NT2/D1 (cell line): ENCODE measurements at regions not wholly inside any gene's neighbourhood (a gene's known extent, or its start where the extent isn't known, plus 50 kb on each side); places are given as distances from the start of the nearest gene placed in this dataset.

Experiments
- DNase-seq: peaks from one replicate; pipeline ENCODE4 v3.0.0-alpha.2; 2011; ENCODE audit warnings: low read depth, low spot score
- H3K27me3 ChIP-seq: 2 replicates; pipeline ENCODE4 v1.6.0; 2011; ENCODE audit warnings: mild to moderate bottlenecking; ENCODE audit not compliant: insufficient read length, insufficient read depth
- H3K36me3 ChIP-seq: 2 replicates; pipeline ENCODE4 v1.6.1; 2011; ENCODE audit warnings: mild to moderate bottlenecking, low read length, mixed read lengths; ENCODE audit not compliant: insufficient read depth, insufficient read length
- H3K4me1 ChIP-seq: 2 replicates; pipeline ENCODE4 v1.5.1; 2011; ENCODE audit not compliant: insufficient read depth, insufficient read length
- H3K4me3 ChIP-seq: 2 replicates; pipeline ENCODE4 v1.5.1; 2011; ENCODE audit warnings: low read depth; ENCODE audit not compliant: insufficient read length
- H3K9ac ChIP-seq: 2 replicates; pipeline ENCODE4 v1.6.0; 2011; ENCODE audit warnings: low read depth; ENCODE audit not compliant: insufficient read length
- H3K9me3 ChIP-seq: 2 replicates; pipeline ENCODE4 v1.5.1; 2011; ENCODE audit warnings: mild to moderate bottlenecking, low read length; ENCODE audit not compliant: insufficient read depth
- SUZ12 ChIP-seq: IDR thresholded peaks from 2 replicates; pipeline ENCODE4 v1.6.1; 2011; ENCODE audit not compliant: insufficient read length, insufficient read depth; ENCODE audit errors: extremely low read depth
- YY1 ChIP-seq: IDR thresholded peaks from 2 replicates; pipeline ENCODE4 v1.6.1; 2011; ENCODE audit not compliant: insufficient read length, insufficient read depth
- ZNF274 ChIP-seq: IDR thresholded peaks from 2 replicates; pipeline ENCODE4 v1.6.1; 2011; ENCODE audit warnings: mild to moderate bottlenecking, low read depth, low read length

DNA sequence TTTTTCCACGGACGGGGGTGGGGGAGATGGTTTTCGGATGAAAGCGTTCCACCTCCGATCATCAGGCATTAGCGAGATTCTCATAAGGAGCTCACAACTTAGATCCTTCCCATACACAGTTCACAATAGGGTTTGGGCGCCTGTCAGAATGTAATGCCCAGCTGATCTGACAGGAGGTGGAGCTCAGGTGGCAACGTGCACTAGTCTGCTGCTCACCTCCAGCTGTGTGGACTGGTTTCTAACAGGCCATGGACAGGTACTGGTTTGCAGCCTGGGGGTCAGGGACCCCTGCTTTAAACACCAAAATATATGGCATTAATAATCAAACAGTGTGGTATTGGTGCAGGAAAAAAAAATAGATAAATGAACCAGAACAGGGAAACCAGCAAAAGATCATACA is 157.5 kb upstream of the NLRP1 start:
- H3K27me3 ChIP-seq: no peaks in the 10 kb centered on the region

DNA sequence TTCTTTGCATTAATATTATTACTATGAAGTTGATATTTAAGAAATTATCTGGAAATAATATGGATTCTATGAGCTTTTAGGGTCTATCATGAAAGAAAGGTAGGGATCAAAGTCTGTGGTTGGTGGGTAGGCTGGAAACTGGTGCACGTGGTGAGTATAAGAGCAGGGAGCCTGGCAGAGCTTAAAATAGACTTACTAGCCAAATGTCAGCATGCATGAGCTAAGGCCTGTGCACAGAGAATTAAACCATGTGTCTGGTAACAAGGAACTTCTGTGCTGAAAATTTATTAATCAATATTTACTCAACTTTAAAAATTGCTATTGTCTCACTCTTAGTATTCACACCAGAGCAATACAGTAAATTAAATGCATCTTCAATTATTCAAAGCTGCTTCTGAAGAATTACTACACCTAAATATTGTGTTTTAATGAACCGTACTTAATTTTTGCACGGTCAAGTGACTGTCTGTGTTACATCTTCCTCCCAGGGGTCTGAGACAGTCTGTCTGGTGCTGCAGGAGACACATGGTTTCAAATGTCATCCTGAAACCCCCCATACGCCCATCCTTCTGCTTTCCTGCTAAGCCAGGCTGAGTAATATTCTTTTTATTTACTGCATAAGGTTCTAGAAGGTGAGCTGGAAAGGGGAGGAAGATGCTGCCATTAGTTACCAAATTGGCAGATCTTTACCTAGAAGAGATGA is 161.0 kb upstream of the NLRP1 start:
- no peak overlapping the region for H3K9ac ChIP-seq
- H3K36me3 ChIP-seq: no peaks in the 10 kb centered on the region
- TF ChIP-seq SUZ12 (no peak), YY1 (no peak), ZNF274 (no peak)
- no peak overlapping the region for H3K4me3 ChIP-seq
- peaks cover 2% of the 10 kb centered on the region for H3K4me1 ChIP-seq
- no peak for DNase-seq
- no peaks in the 10 kb centered on the region for H3K27me3 ChIP-seq
- H3K9me3 ChIP-seq: no peaks in the 10 kb centered on the region

More for the DNA sequence above, 157.5 kb upstream of the NLRP1 start:
- Histone ChIP-seq H3K36me3 (no peaks in the 10 kb centered on the region), H3K4me1 (peaks cover 2% of the 10 kb centered on the region), H3K4me3 (no peak overlapping the region), H3K9me3 (no peaks in the 10 kb centered on the region), H3K9ac (no peak overlapping the region)
- DNase-seq: no peak
- TF ChIP-seq SUZ12 (no peak), ZNF274 (no peak), YY1 (no peak)

DNA sequence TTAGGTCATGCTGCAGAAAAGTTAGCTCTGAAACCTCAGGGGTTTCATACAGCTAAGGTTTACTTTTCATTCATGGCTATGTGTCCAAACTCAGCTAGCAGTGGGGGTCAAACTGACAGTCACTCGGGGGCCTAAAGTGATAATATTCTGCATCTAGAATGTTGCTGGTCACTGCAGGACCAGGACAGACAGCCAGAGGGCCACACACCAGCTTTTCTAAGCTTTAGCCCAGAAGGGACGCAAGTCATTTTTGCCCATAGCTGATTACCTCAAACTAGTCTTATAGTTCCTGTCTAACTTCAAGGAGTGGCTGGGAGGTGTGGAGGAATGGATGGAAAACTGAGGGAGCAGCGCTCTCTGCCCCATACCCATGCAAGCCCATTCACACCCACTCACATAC is 163.0 kb upstream of the NLRP1 start:
- DNase-seq: no peak
- TF ChIP-seq YY1 (no peak), ZNF274 (no peak), SUZ12 (no peak)
- H3K4me3 ChIP-seq: no peak overlapping the region
- no peak overlapping the region for H3K9ac ChIP-seq
- no peaks in the 10 kb centered on the region for H3K27me3 ChIP-seq
- no peaks in the 10 kb centered on the region for H3K9me3 ChIP-seq
- no peaks in the 10 kb centered on the region for H3K36me3 ChIP-seq
- peaks cover 2% of the 10 kb centered on the region for H3K4me1 ChIP-seq

DNA sequence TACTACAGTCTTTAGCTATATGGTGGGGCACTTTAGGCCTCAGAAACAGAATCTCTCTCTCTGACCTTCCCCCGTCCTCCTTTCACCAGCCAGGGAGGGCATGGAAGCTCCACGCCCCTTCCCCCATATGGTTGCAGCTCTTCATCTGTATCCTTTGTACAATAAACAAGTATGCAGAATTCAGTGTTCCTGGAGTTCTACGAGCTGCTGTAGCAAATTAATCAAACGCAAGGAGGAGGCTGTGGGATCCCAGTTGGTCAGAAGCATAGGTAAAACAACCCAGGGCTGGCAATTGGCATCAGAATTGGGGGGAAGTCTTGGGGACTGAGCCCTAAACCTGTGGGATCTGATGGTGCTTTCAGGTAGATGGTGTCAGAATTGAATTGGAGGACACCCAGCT is 163.7 kb upstream of the NLRP1 start:
- H3K4me1 ChIP-seq: peaks cover 2% of the 10 kb centered on the region
- TF ChIP-seq SUZ12: no peak
- DNase-seq: no peak
- no peaks in the 10 kb centered on the region for H3K36me3 ChIP-seq
- H3K9ac ChIP-seq: no peak overlapping the region
- no peaks in the 10 kb centered on the region for H3K9me3 ChIP-seq
- no peaks in the 10 kb centered on the region for H3K27me3 ChIP-seq
- H3K4me3 ChIP-seq: no peak overlapping the region

DNA sequence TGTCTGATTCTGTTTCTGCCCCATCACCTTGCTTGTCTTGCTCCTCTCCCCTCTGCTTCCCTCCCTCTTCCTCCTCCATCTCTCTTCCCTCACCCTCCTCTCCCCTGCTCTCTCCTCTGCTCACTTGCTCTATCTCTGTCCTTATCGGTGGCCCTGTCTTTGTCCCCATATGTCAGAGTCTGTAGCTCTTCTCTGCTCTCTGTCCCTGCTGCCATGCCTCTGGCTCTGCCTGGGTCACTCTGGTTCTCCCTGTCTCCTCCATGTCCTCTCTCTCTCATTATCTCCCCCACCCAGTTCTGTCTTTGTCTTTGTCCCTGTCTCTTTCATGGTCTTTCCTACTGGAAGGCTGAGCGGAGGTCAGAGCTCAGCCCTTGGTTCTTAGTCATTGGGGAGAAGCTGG is 169.1 kb upstream of the NLRP1 start:
- DNase-seq: no peak
- Histone ChIP-seq H3K4me3 (no peak overlapping the region), H3K27me3 (no peaks in the 10 kb centered on the region), H3K9ac (no peak overlapping the region), H3K36me3 (no peaks in the 10 kb centered on the region), H3K4me1 (no peaks in the 10 kb centered on the region), H3K9me3 (no peaks in the 10 kb centered on the region; the same call in 1 of the 2 replicates)
- TF ChIP-seq ZNF274: no peak

DNA sequence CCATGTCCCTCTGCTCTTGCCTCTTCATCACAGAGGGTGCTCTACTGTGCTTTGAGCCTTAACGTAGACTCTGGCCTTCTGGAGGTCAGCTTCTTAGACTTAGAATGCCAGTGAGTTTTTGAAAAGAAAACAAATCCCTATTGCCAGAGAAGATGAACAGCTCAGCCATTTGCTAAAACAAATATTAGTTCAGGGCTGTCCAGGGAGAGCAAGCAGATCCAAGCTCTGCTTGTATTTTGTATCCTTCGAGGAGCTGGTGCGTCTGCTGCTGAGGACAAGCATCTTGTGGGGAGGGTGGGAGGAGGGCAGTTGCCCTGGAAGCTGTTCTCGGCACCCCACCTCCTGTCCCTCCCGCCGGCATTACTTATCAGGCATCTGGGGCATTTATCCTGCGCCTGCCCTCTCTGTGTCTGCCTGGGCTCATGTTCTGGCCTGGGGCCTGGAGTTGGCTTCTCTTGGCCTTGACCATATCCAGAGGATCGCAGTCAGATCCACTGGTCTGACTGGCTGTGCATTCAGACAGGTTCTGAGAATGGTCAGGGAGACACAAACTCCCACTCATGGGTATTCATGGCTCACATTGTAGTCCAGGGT is 173.1 kb upstream of the NLRP1 start:
- no peak for DNase-seq
- H3K4me3 ChIP-seq: no peak overlapping the region
- H3K36me3 ChIP-seq: no peaks in the 10 kb centered on the region
- H3K27me3 ChIP-seq: no peaks in the 10 kb centered on the region
- no peaks in the 10 kb centered on the region for H3K4me1 ChIP-seq
- TF ChIP-seq ZNF274 (no peak), SUZ12 (no peak), YY1 (no peak)
- H3K9me3 ChIP-seq: no peaks in the 10 kb centered on the region; the same call in 1 of the 2 replicates
- H3K9ac ChIP-seq: no peak overlapping the region

DNA sequence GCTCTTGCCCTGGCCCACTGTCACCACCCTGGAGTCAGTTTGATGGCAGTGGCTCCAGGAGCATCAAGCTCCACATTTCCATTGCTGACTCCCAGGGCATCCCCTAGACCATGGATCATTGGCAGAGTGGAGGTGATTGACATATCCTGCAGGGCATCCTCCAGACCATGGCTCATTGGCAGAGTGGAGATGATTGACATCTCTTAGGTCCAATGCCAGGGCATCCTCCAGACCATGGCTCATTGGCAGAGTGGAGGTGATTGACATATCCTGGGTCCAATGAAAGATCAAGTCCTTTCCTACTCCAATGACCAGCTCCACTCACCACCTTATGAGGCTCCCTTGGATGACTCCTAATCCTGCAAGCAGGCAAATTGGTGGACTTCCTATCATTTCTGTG is 174.3 kb upstream of the NLRP1 start:
- Histone ChIP-seq H3K36me3 (no peaks in the 10 kb centered on the region), H3K27me3 (no peaks in the 10 kb centered on the region), H3K4me3 (no peak overlapping the region), H3K9me3 (no peaks in the 10 kb centered on the region; the same call in 1 of the 2 replicates), H3K9ac (no peak overlapping the region), H3K4me1 (no peaks in the 10 kb centered on the region)
- no peak for TF ChIP-seq YY1
- TF ChIP-seq SUZ12: no peak
- no peak for TF ChIP-seq ZNF274
- DNase-seq: no peak
